Thyroid gland (tissue), 4 donors: ENCODE measurements at regions not wholly inside any gene's neighbourhood (a gene's known extent, or its start where the extent isn't known, plus 50 kb on each side); places are given as distances from the start of the nearest gene placed in this dataset.
"Not testable (repeated sequence)": the region's sequence is repeated elsewhere in the genome, so short reads cannot be mapped to it uniquely, and the experiment has no call there.

Source experiments
- CTCF ChIP-seq, 6 experiments: fragments of 200-600 bp in 3 of 6; fragments of 450-650 bp in 3 of 6; sonication (generic) in 3 of 6; IDR thresholded peaks; one replicate each; pipeline ENCODE4 v1.5.1; 2016 to 2019; ENCODE audit warnings: antibody characterized with exemption in 6 of 6, mild to moderate bottlenecking in 2 of 6, inconsistent platforms in 1 of 6, moderate library complexity in 1 of 6
- POLR2A ChIP-seq, 2 donors: fragments of 450-650 bp; IDR thresholded peaks; one replicate each; pipeline ENCODE4 v1.6.1; 2017; ENCODE audit warnings: antibody characterized with exemption in 2 of 2, mild to moderate bottlenecking in 2 of 2, moderate library complexity in 1 of 2

- TF ChIP-seq CTCF, POLR2A (IDR thresholded peaks at IDR 0.05): not testable (repeated sequence)
These were observed 72.9 kb downstream of the PROP1 start for GRCh38 chr5:177923189-177923588.
